ENCODE measurements at regions not wholly inside any gene's neighbourhood (a gene's known extent, or its start where the extent isn't known, plus 50 kb on each side); places are given as distances from the start of the nearest gene placed in this dataset.

GRCh38 chr1:38375035-38375434, 328.4 kb upstream of the POU3F1 start:
- DNase-seq: no peak

DNA sequence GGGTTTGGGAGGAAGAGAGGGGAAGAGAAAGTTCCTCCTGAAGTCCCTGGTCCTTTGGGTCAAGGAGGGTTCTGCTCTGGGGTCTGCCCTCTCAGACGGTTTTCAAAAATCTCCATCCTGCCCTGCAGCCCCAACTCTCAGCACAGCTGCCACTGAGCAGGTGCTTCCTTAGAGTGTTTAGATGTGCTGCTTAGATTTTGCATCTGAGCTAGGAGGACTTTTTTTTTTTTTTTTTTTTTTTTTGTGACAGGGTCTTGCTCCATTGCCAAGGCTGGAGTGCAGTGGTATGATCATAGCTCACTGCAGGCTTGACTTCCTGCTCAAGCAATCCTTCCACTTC, 324.9 kb upstream of the POU3F1 start:
- DNase-seq: no peak

DNA sequence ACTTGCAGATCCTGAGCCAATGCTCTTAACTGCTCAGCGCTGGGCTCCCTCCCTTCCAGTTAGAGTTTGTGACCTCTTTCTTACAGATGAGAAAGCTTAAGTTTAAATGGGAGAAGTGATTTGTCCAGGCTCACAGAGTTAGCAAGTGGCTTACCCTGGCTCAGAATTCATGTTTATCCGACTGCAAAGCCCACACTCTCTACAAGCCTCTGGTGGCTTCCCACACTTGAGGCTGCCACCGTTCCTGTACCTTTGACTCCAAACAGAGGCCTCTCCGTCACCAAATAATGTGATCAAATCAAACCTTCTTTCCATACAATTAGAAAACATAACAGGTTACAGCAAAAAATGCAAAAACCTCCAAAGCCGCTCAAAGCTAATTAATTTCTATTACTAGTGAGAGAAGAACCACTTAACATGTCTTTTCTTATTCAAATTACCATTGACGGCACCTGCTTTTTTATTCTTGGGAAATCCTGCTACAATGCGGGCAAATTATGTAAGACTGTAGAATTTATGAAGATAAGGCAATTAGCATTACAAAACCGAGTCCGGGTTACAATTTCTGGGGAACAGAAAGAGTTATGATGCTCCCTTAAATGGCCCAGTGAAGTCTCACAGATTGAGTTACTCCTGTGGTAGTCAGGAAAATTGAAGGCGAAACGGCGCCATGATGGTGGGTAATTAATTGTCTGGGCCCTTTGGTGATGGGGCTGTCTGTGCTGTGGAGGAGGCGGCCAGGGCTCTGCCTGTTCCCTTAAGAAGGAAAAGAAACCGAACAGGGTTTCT, 324.3 kb upstream of the POU3F1 start:
- DNase-seq: no peak

- no peak for DNase-seq
Observed at GRCh38 chr1:38365242-38365641, 318.6 kb upstream of the POU3F1 start.

DNA sequence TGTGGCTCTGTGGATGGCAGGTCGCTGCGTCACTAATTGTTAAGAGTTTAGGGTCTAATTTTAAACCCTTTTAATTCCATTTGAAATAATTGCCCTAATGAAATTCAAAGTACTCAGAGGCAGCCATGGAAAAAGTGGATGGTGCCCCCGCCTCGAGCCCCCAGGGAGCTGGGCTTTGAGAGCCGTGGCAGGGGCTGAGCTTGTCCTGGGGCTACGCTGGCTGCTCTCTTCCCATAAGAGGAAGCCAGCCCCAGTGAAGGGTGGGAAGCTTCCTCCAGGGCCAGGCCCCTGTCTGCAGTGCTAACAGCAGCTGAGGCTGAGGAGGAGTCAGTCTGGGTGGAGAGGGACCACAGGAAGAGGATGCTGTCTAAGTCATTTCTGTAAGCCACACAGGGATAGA, 315.0 kb upstream of the POU3F1 start:
- no peak for DNase-seq

DNA sequence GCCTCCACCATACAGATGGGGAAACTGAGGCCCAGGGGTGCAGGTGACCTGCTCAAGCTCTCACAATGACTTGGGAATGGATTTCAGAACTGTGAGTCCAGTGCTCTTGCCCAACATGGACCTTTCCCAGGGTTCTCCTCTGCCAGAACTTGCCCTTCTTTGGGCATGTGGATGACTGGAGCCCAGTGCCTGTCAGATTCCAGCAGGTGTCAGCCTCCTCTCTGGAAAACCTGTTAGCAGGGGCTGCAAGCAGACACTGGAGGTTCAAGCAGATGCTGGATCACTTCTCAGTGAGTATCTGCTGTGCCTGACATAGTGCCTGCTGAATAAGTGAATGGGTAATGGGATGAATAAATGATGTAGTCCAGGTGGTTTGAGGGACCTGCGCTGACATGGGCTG, 314.2 kb upstream of the POU3F1 start:
- no peak for DNase-seq

DNA sequence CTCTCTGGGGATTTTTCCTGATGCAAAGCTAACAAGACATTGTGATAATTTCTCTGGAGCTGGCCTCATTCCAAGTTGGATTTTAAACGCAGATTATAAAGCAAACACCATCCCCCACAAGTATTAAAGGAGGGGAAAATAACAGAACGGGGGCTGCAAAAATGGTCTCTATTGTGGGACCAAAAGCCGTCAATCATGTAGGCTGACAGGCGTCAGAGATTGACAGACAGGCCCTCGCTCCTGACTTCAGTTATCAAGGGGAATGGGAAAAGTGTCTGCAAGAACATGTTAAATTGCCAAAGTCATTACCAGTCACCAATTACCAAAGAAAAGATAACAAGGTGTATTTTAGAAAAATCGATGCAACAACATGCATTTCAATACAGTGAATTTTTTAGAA, 307.4 kb upstream of the POU3F1 start:
- no peak for DNase-seq

DNA sequence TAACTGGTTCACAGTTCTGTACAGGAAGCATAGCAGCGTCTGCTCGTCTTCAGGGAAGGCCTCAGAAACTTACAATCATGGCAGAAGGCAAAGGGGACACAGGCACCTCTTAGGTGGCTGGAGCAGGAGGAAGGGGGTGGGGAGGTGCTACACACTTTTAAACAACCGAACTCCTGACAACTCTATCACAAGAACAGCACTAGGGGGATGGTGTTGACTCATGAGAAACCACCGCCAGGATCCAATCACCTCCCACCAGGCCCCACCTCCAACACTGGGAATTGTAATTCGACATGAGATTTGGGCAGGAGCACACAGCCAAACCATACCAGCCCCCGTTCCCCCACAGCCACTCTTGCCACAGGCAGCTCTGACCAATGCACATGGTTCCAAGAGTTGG, 306.3 kb upstream of the POU3F1 start:
- DNase-seq: no peak

DNA sequence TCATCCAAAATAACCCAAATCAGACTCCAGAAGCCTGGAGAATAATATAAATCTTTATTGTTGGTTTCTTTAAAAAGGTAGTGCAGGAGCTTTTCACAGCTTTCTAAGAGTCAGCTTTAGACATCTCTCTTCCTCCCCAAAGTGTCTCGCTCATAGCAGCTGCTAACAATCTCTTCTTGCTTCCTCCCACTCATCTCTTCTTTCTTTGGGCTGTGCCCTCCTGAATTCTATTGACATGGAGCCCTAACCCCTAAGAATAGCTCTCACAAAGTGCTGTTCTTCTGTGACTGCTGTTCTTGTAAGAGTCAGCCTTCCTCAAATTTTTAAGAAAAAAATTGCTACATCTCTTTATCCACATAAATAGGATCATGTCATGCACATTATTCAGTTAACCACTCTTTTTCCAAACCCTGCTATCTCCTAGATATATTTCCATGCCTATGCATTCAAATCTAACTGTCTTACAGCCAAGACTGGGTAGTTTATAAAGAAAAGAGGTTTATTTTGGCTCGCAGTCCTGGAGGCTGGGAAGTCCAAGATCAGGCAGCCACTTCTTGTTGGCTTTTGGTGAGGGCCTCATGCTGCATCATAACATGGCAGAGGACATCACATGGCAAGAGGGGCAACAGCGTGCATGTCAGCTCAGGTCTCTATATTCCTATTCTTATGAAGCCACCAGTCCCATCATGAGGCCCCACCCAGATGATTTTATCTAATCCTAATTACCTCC, 301.0 kb upstream of the POU3F1 start:
- DNase-seq: no peak

GRCh38 chr1:38344716-38345115, 298.1 kb upstream of the POU3F1 start:
- DNase-seq: no peak

GRCh38 chr1:38341694-38342093, 295.1 kb upstream of the POU3F1 start:
- DNase-seq: no peak

DNA sequence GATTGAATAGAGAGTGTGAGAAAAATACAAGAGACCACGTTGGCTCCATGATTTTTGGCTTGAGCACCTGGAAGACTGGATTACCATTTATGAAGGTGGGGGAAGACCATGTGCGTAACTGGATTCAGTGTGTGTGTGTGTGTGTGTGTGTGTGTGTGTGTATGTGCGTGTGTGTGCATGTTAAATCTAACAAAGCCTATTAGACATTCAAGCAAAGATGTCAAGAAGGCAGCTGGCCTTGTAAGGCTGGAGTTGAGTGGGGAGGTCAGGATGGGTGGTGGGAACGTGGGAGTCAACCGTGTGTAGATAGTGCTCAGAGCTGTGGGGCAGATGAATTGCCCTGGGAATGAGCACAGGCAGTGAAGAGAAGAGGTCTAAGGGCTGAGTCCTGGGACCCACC, 293.8 kb upstream of the POU3F1 start:
- DNase-seq: no peak

DNA sequence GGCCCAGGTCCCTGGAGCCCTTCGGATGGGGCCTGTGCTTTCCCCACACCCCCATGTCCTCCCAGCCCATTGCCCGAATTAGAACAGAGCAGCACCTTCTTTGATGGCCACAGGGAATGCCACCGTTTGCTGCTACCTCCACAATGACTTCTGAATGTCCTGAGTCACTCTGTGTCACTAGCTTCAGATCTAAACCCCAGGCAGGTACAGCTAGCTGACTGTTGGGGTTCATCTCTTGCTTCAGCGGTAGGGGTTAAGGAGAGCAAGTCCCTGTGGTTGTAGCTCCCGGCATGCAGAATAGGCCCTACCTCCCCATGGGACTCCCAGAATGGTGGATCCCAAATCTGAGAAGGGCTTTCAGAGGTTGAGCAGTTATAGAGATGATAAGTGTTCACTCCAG, 291.1 kb upstream of the POU3F1 start:
- no peak for DNase-seq

DNA sequence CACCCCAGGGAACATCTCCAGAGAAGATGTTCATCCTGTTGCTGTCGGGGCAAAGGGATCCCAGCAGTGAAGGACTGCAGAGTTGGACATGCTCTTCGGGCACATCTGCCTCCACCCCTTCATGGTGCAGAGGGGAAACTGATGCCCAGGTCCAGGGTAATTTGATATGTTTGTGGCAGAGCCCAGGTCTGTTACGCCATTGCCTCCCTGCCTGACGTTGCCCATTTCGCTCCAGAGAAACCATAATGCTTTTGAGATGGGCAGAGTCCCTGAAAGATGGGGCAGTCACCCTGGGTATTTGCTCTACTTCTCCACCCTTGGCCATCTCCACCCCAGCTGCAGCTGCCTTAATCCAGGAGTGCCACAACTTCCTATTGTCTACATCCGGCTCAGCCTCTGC, 290.4 kb upstream of the POU3F1 start:
- no peak for DNase-seq

GRCh38 chr1:38336301-38336923, 289.8 kb upstream of the POU3F1 start:
- DNase-seq: no peak

DNA sequence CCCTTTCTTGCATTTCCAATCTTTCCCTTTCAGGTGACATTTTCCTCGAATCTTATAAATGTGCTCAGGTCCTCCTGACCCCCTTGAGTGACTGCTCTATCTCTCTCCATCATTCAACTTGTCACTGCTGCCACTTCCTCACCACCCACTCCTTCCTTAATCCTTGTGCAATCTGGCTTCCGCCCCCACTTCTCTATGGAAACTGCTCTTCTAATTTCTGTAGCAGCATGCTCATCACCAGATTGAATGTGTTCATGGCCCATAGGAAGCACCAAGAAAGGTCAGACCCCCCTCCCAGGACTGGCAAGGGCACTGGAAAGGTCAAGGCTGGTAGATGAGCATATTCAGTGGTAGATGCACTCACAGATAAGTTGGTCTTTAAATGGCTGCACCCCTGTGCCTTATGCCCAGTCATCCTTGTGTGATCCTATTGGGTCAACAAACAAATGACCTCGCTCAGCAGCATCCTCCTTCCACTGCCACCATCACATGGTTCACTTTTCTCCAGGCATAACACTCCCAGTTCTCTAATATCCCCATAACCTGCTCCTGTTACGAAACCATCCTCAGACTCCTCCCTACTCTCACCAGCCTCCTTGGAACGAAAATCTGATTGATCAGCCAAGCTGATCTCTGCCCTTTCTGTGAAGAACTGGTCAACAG, 288.5 kb upstream of the POU3F1 start:
- no peak for DNase-seq

DNA sequence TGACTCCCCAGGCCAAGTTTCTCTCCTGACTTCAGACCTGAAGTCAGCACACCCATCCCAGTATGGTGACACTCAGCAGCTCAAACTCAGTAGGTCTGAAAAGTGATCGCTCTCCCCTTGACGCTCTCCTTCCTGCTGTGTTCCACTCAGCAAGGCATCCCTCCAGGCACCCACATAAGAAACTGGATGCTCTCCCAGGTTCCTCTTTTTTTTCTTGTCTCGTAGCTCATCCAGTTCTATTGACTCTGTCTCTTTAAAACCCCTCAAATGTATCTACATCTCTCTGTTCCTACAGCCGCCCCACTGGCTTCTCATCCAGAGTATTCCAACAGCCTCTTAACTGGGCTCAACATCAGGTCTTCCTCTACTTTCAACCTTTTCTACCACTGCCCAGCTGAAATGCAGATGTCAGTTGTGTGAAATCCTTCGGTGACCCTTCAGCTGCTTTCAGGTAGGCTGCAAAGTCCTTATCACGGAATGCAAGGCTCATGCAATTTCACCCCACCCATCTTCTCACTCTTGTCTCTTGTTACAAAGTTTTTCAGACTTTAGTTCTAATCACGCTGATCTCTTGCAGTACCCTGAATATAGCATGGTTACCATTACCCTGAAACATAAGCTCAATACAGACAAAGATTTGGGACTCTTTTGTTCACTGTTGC, 286.2 kb upstream of the POU3F1 start:
- DNase-seq: no peak

- no peak for DNase-seq
Observed at GRCh38 chr1:38331496-38332210, 285.1 kb upstream of the POU3F1 start.

- no peak for DNase-seq
Observed at GRCh38 chr1:38330799-38331198, 284.2 kb upstream of the POU3F1 start.

- DNase-seq: no peak
Observed at GRCh38 chr1:38329644-38330043, 283.1 kb upstream of the POU3F1 start.

DNA sequence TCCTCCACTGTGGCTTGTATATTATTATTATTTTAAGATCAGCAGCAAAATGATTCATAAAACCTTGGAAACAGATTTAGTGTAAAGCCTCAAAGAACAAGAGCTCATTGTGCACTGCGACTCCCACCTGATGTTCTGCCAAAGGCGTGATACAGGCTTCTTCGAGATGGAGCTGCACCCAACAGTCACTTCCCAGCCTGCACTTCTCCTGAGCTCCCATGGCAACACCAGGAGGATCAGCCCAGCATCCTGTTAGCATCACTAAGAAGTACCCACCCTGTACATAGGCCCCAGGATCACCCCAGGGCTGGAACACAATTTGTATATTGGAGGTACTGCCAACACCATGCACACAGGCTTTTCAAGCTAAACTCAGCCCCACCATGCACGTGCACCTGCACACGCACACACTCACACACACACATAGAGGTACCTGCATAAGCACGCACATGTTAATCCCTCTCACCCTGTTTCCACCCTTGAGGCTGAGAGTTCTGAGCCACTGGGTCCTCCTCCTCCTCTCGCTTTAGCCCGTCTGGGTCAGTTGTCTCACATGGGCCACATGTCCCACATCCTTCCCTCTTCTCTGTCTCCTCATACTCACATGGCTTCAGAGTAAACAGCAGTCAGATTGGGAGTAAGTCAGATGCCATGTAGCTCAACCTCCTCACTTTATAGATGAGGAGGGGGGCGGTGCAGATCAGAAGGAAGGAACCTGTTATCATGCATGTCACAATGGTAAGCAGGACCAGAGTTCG, 281.9 kb upstream of the POU3F1 start:
- DNase-seq: no peak

DNA sequence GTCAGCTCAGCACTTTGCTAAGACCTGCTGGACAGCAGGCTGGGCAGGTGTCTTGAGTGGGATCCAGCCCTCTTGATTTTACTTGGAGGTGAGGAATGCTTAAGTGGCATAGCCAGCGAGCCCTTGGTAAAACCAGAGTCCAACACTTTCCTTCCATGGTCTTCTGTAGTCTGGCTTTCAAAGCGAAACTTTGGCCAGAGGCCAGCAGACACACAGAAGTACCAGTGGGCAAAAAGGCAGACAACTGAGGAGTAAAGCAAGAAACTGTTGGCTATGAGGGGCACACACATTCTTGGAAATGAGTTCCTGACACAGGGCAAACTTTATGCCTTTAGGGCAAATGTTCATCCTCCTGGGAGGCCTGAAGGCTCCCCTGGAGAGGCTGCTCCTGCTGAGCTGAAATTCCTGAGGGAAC, 281.0 kb upstream of the POU3F1 start:
- DNase-seq: no peak
